Motor neuron (in vitro differentiated cells): ENCODE measurements at regions not wholly inside any gene's neighbourhood (a gene's known extent, or its start where the extent isn't known, plus 50 kb on each side); places are given as distances from the start of the nearest gene placed in this dataset.
"Not testable (repeated sequence)": the region's sequence is repeated elsewhere in the genome, so short reads cannot be mapped to it uniquely, and the experiment has no call there.

ENCODE experiments used
- ATAC-seq, 8 experiments: fragments of 200-7000 bp; cut with Tn5 transposase; replicated peaks in 6 of 8; 2 replicates each; pipeline ENCODE4 v1.8.0; 2021; ENCODE audit warnings: mild to moderate bottlenecking in 8 of 8, moderate library complexity in 8 of 8
- H3K27ac ChIP-seq, 2 donors: fragments of 250-450 bp; sonication (Bioruptor Pico); 2 replicates each; pipeline ENCODE4 v1.9.0; 2021; ENCODE audit warnings: antibody characterized with exemption in 2 of 2, mild to moderate bottlenecking in 2 of 2, moderate library complexity in 1 of 2
- H3K4me1 ChIP-seq, 2 donors: fragments of 250-450 bp; sonication (Bioruptor Pico); replicated peaks in 1 of 2; 2 replicates each; pipeline ENCODE4 v1.6.1; 2021; ENCODE audit warnings: antibody characterized with exemption in 2 of 2, mild to moderate bottlenecking in 2 of 2, moderate library complexity in 1 of 2
- H3K4me3 ChIP-seq, 5 donors: fragments of 250-450 bp; sonication (Bioruptor Pico); 2 replicates each; pipeline ENCODE4 v1.9.0; 2021; ENCODE audit warnings: antibody characterized with exemption in 5 of 5, mild to moderate bottlenecking in 5 of 5, moderate library complexity in 4 of 5
- WGBS, 10 experiments: fragments of 450-650 bp; shearing (Covaris generic); methylation state at CpG; one replicate each; pipeline ENCODE4 v1.0.0; 2022; 5-methylcytosine and 5-hydroxymethylcytosine counted together
- in situ Hi-C, 9 experiments: fragments of 400-800 bp; cut with MboI; loops; one replicate each; pipeline ENCODE4 v1.15.0; 2021; ENCODE audit warnings: low sequenced_read_pairs in 9 of 9, low pct_unique_long_range_greater_than_20kb in 2 of 9; ENCODE audit not compliant: unreplicated experiment in 9 of 9

DNA sequence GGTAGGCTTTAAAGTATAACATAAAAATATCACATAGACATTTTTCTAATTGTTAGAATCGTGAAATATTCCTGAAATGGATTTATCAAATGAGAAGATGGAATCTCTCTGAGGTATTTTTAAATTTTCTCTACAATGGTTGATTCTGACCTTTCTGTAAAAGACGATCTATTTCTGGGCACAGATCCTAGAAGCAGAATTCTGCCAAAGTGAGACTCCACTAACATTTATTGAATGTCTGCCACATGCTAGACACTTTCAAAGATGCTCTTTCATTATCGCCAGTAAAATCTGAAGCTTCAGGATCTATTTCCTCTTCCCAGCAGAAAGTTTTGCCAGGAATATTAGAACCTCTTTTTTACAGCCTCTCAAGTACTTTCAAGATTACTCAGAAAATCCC is 64.1 kb upstream of the TMEM45B start:
- ATAC-seq, result no peak
- no peaks in the 10 kb centered on the region for H3K4me1 ChIP-seq
- 0 to 75% (median 53%) methylated on average over 1 to 3 of the region's 3 CpGs; no CpG with 5 or more reads in 1 of the 10 experiments for WGBS, 10 experiments
- in situ Hi-C loops, result loop anchor here in 2 of 9 experiments (10.0 to 25.0 kb wide), 3 partner anchors 387 to 864 kb away; partner anchors contain the start of gene KCNJ5 (in 1 of the 2)
- no peak overlapping the region for H3K4me3 ChIP-seq
- no peak overlapping the region for H3K27ac ChIP-seq

DNA sequence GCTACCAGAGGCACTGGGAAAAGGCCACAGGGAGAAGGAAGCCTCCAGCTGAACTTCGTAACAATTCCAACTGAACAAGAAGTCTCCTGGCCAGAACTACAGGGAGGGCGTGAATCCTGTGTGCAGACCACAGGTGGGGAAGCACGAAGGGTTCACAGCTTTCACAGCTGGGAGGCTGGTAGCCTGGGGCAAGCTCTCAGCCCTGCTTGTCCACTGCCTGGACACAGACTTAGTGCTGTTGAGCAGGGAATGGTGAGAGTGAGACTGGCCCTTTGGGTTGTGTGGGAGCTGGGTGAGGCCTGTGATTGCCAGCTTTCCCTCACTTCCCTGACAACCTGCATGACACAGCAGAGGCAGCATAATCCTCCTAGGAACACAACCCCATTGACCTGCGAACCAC is 52.1 kb upstream of the TMEM45B start:
- in situ Hi-C loops, result loop anchor here in 2 of 9 experiments (25.0 kb wide), 2 partner anchors 651 to 876 kb away; partner anchors contain the start of gene KCNJ5 (in 1 of the 2)
- not testable (repeated sequence) for H3K4me1 ChIP-seq, H3K27ac ChIP-seq, H3K4me3 ChIP-seq, ATAC-seq
- WGBS, 10 experiments, result 0 to 100% (median 58%) methylated on average over 1 to 2 of the region's 4 CpGs; no CpG with 5 or more reads in 7 of the 10 experiments

DNA sequence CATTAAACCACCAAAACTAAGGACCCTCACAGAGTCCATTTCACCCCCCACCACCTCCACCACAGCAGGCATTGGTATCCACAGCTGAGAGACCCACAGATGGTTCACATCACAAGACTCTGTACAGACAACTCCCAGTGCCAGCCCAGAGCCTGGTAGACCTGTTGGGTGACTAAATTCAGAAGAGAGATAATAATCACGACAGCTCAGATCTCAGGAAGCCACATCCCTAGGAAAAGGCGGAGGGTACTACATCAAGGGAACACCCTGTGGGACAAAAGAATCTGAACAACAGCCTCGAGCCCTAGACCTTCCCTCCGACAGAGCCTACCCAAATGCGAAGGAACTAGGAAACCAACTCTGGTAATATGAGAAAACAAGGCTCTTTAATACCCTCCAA is 51.4 kb upstream of the TMEM45B start:
- 42 to 100% (median 66%) methylated on average over 1 to 4 of the region's 5 CpGs; no CpG with 5 or more reads in 4 of the 10 experiments for WGBS, 10 experiments
- H3K4me1 ChIP-seq, H3K4me3 ChIP-seq, ATAC-seq, H3K27ac ChIP-seq: not testable (repeated sequence)
- in situ Hi-C loops, result loop anchor here in 2 of 9 experiments (25.0 kb wide), 2 partner anchors 652 to 877 kb away; partner anchors contain the start of gene KCNJ5 (in 1 of the 2)
